HG03064 (cell line): ENCODE measurements at regions not wholly inside any gene's neighbourhood (a gene's known extent, or its start where the extent isn't known, plus 50 kb on each side); places are given as distances from the start of the nearest gene placed in this dataset.
"Not testable (repeated sequence)": the region's sequence is repeated elsewhere in the genome, so short reads cannot be mapped to it uniquely, and the experiment has no call there.

ENCODE experiments used
- ATAC-seq: cut with Tn5 transposase; IDR thresholded peaks from one replicate; pipeline ENCODE4 v1.9.1; 2021; ENCODE audit warnings: low read depth; ENCODE audit not compliant: unreplicated experiment

GRCh38 chr5:37929791-37930190 is 90.0 kb upstream of the GDNF start:
- ATAC-seq: no peak

DNA sequence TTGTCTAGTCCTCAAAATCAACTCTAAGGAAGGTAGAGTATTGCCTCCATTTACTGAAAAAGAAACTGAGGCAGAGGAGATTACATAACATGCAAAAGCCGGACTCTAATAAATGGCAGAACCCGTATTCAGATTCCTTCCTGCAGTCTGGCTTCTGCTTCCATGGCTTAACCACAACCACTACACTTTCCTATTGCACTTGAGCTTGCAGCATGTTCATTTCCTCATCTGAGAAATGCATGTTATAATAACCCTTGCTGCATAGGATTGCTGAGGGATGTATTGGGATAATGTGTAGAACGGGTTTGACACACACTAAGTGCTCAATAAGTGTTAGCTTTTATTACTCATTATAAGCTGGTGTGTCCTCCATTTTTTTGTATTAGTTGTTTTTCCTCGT is 87.9 kb upstream of the GDNF start:
- not testable (repeated sequence) for ATAC-seq

- ATAC-seq: no peak
Observed at GRCh38 chr5:37926732-37927131, 86.9 kb upstream of the GDNF start.

DNA sequence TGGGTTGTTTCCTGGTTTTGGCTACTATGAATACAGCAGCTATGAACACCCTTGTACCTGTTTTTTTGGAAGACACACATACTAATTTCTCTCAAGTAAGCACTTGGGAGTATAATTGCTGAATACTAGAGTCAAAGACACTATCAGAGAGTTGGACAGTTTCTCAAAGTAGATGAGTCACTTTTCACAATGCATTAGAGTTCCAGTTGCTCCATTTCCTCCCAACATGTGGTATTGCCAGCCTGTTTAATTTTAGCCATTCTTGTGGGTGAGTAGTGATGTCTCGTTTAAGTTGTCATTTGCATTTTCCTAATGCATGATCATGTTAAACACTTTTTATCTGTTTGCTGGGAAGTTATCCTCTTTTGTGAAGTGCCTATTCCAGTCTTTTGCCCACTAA is 81.6 kb upstream of the GDNF start:
- no peak for ATAC-seq

GRCh38 chr5:37918424-37918823 is 78.6 kb upstream of the GDNF start:
- no peak for ATAC-seq

GRCh38 chr5:37916525-37916924 is 76.7 kb upstream of the GDNF start:
- ATAC-seq: no peak

GRCh38 chr5:37915097-37915736 is 75.4 kb upstream of the GDNF start:
- ATAC-seq: no peak

DNA sequence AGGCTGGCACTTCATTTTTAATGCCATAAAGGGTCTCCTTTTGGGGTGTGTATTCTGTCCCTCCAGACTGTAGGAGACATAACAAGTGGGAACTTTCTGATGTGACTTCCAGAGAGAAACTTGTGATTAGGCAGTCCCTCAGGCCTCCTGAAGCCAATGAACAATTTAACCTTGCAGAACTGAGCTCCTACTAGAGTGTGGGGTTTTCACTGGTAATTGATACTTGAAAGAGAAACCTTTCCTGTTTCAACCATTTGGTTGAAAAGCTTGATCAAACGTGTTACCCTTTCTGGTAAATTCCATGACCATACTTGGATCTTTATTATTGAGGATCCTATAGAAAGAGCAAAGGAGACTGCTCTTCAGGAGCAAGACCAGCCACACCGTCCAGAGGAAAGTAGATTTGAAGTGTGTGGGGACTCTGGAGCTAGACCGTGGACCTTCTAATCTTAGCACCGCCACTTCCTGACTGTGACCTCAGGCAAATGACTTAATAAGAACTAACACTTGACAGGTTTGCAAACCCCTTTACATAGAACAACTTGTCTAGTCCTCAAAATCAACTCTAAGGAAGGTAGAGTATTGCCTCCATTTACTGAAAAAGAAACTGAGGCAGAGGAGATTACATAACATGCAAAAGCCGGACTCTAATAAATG is 69.9 kb upstream of the GDNF start:
- ATAC-seq: peak; percentile 85

GRCh38 chr5:37906416-37906815 is 66.6 kb upstream of the GDNF start:
- no peak for ATAC-seq

DNA sequence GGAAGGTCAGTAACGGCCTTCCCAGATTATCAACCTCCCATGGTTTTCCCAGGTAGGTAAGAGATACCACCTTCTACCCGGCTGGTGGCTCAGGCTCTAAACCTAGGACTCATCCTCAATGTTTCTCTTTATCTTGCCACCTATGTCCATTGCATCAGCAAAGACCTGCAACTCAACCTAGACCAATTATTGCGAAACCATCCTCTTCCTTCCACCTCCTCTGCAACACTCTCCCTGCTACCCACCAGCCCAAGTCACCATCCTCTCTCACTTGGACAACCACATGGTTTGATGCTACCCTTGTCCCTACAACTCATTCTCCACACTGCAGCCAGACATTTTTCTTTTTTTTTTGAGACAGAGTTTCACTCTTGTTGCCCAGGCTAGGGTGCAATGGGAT is 65.4 kb upstream of the GDNF start:
- ATAC-seq: no peak

DNA sequence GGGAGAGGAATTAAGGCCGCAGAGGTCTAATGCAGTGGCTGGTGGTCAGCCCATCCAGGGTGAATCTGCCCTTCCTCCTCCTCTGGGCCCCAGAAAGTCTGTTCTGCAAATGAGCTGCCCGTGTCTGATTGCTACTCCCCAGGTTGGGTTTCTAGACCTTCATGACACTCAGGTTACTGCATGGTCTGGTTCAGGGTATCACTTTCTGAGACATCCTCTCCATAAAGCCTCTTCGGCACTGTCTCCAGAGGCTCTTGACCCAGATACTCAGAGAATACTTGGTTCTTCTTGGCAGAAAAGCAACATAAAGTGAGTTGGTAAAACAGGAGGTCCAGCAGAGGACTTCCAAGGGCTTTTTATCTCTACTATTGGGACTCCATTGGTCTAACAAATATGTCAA is 62.5 kb upstream of the GDNF start:
- ATAC-seq: no peak

GRCh38 chr5:37900692-37901091 is 60.9 kb upstream of the GDNF start:
- no peak for ATAC-seq

DNA sequence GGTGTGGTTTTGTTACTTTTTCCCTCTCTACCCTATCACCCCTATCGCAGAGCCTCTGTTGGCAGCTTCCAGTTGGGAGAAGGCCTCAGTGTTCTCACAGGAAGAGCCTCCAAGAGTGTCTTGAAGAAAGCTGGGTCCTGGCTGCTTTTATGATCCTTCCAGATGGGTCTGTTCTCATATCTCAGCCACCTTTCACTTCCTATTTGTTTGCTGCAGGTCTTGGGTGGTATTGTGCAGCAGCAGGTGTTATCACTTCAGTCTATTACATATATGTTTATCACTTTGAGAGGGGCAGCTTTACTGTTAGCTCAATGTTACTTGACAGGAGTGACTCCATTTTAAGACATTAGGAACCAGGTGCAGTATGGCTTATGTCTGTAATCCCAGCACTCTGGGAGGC is 59.2 kb upstream of the GDNF start:
- no peak for ATAC-seq

DNA sequence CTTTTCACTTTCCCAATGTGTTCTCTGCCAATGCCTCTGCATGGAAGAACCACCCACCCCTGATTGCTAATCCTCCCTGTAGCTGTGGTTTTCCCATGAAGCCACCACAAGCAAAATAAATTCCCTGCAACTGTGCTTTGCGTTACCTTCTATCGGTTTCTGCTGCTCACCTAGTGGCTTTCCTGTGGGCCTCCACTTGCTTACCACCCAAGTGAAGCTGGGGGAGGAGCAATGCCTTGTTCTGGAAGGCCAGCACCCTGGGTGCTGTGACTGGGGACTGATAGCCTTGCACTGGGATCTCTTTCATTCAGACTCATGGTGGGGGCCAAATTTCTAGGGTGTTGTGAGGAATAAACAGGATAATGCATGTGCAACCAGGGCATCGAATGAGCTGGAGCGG is 56.3 kb upstream of the GDNF start:
- no peak for ATAC-seq

DNA sequence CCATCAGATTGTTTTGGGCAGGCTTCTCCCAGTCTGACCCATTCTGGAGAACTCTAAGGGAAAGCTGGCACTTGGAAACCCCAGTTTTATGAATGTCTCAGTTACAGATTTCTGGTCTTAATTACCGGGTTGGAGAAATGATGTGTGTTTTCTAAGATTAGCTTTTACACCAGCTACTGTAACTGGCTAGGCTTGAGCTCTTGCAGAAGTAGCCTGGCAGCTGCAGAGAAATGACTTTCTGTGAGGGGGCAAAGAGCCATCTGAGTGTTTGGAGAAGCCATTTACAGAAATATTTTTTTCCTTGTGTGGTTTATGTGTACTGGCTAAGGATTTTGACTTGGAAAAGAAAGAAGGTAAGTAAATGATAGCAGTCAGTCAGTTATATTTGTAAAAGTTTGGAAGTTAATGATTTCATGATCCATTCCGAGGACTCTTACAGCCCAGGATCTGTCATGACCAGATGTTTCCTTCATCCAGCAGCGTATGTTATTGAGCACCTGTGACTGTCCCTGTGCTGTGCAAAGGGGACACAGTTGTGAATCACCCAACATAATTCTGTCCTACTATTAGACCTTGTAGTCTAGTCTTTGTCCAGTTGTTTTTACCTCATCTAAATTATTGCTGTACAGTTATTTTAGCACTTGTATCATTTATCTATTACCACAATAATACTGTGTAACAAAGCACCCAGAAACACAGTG is 53.7 kb upstream of the GDNF start:
- ATAC-seq: no peak

DNA sequence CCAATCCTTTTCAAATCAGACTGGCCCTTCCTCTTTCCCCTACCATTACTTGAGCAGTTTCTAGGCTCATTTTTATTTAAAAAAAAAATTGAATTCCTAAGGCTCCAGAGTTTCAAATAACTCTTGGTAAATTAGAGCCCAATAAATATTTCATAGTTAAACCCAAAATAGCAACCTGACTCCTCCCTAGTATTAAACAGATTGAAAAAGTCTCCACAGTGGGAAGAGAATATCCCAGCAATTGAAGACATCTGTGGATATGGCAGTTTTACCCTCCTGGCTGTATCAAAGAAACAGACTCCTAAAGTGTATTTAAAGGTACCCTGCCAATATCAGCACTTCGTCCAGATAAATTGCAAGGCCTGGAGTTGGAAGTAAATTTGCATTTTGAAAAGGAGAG is 52.7 kb upstream of the GDNF start:
- no peak for ATAC-seq

- no peak for ATAC-seq
Observed at GRCh38 chr5:37891832-37892231, 52.0 kb upstream of the GDNF start.

DNA sequence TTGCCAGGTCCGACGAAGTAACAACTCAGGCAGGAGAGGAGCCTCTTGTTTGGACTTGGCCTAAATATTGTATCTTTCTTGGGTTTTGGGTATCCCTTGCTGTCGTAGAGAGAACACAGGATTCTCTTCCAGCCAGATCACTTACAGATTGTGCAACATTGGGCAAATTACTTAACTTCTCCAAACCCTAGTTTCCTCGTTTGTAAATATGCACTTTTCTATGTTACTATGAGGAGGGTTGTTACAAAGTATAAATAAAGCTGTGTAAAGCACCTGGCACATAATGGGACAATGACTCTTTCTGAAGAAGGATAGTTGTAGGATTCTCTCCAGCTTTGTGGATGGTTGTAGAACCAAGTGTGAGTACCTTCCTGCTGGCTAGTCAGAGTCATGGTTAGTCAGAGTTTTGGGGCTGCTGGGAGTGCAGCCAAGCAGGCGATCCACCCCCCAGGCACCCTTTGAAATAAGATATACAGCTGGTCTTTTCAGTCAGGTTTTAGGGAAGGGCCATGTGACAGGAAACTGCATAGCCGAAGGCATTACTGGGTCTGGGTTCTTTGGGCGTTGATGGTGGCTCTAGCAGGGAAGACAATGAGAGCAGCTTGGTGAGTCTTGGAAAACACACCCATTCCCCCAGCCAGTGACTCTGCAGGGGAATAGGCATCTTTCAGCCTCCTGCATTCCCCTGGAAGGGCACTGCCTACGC is 49.9 kb upstream of the GDNF start:
- ATAC-seq: no peak
